ENCODE measurements at regions not wholly inside any gene's neighbourhood (a gene's known extent, or its start where the extent isn't known, plus 50 kb on each side); places are given as distances from the start of the nearest gene placed in this dataset.

DNA sequence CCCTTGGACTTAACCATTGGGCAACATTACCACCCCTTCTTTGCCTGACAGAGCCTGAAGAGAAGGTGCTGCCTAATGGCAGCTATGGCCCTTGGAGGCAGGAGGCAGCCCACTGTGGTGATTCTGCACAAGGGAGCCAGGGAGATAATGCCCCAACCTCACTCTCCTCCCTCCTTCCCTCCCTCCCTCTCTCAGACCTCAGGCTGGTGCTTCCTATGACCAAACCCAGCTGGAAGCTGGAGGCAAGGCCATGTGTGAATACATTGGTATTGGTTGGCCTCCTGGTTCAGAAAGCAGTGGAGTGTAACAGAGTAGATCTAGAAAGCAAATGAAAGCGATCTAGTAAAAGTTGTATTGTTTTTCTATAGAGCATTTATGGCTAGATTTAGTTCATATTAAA, 233.1 kb downstream of the CSNK2A3 start:
- ChIA-PET POLR2A (ENCODE audit: low non-redundant PET) (no interaction called here), CTCF (no interaction called here)
- H3K4me1 ChIP-seq (ENCODE audit: insufficient read depth, low read length, poor library complexity, severe bottlenecking): no peaks in the 10 kb centered on the region
- H3K27ac ChIP-seq (ENCODE audit: low read depth, low read length, poor library complexity, severe bottlenecking): no peak overlapping the region
- H3K27me3 ChIP-seq (replicated peaks; ENCODE audit: insufficient read depth, low read depth, low read length, poor library complexity): peaks cover 8% of the 10 kb centered on the region
- BruUV-seq (replicated peaks): no TSS peak
- TF ChIP-seq, protein P1, sequence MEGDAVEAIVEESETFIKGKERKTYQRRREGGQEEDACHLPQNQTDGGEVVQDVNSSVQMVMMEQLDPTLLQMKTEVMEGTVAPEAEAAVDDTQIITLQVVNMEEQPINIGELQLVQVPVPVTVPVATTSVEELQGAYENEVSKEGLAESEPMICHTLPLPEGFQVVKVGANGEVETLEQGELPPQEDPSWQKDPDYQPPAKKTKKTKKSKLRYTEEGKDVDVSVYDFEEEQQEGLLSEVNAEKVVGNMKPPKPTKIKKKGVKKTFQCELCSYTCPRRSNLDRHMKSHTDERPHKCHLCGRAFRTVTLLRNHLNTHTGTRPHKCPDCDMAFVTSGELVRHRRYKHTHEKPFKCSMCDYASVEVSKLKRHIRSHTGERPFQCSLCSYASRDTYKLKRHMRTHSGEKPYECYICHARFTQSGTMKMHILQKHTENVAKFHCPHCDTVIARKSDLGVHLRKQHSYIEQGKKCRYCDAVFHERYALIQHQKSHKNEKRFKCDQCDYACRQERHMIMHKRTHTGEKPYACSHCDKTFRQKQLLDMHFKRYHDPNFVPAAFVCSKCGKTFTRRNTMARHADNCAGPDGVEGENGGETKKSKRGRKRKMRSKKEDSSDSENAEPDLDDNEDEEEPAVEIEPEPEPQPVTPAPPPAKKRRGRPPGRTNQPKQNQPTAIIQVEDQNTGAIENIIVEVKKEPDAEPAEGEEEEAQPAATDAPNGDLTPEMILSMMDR (conservative IDR thresholded peaks at IDR 0.05; ENCODE audit: low read depth, low read length): no peak
- no peak for TF ChIP-seq EZH2 (IDR thresholded peaks at IDR 0.05; ENCODE audit: borderline replicate concordance, low read depth, low read length, poor library complexity, severe bottlenecking)
- DNase-seq (ENCODE audit: low spot score): no peak
- H3K9me3 ChIP-seq (ENCODE audit: low read depth, low read length, poor library complexity, severe bottlenecking): no peaks in the 10 kb centered on the region
- no peak overlapping the region for H3K4me3 ChIP-seq (ENCODE audit: low read depth, low read length, poor library complexity, severe bottlenecking)
- intact Hi-C loops (cut with micrococcal nuclease; ENCODE audit: unreplicated experiment): no loop called here
- no peaks in the 10 kb centered on the region for H3K36me3 ChIP-seq (ENCODE audit: insufficient read depth, low read length, poor library complexity, severe bottlenecking)

DNA sequence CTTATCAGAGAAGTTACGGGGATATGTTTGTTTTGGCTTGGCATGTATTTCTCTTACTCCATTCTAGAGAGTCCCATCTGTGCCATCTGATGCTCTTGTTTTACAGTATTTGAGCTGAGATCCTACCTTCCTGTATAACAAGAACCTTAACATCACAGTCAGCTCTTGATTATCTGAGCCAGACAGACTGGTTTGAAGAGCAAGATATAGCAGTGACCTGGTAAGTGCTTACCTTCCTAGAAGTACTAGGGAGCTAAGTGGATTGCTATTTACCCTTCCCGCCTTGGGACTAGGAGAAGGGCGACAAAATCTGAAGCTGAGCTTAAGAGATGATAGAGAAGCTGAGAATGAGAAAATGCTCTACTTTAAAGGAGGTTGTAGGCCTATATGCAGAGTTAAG, 235.3 kb downstream of the CSNK2A3 start:
- TF ChIP-seq, protein P1 (conservative IDR thresholded peaks at IDR 0.05; ENCODE audit: low read depth, low read length): no peak
- TF ChIP-seq EZH2 (IDR thresholded peaks at IDR 0.05; ENCODE audit: borderline replicate concordance, low read depth, low read length, poor library complexity, severe bottlenecking): no peak
- BruUV-seq (replicated peaks): no TSS peak
- CTCF ChIA-PET: no interaction called here
- POLR2A ChIA-PET (ENCODE audit: low non-redundant PET): no interaction called here
- Histone ChIP-seq H3K4me1 (ENCODE audit: insufficient read depth, low read length, poor library complexity, severe bottlenecking) (no peaks in the 10 kb centered on the region), H3K9me3 (ENCODE audit: low read depth, low read length, poor library complexity, severe bottlenecking) (no peaks in the 10 kb centered on the region), H3K36me3 (ENCODE audit: insufficient read depth, low read length, poor library complexity, severe bottlenecking) (no peaks in the 10 kb centered on the region), H3K4me3 (ENCODE audit: low read depth, low read length, poor library complexity, severe bottlenecking) (no peak overlapping the region), H3K27me3 (replicated peaks; ENCODE audit: insufficient read depth, low read depth, low read length, poor library complexity) (peaks cover 8% of the 10 kb centered on the region), H3K27ac (ENCODE audit: low read depth, low read length, poor library complexity, severe bottlenecking) (no peak overlapping the region)
- intact Hi-C loops (cut with micrococcal nuclease; ENCODE audit: unreplicated experiment): no loop called here
- no peak for DNase-seq (ENCODE audit: low spot score)

DNA sequence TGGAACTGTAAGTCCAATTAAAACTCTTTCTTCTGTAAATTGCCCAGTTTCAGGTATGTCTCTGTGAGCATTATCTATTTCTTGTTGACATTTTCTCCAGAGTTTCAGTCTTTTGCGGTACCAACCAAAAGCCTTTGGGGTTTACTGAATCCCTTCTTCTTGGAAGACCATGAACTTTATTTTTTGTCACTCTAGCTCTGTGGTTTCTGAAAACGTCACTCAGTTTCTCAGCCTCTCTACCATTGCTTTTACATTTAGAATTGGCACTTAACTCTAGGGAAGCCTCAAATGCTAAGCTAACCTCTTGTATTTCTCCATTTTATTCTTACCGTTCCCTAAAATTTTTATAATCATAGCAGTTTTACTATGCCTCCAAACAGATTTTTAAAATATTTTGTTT, 237.6 kb downstream of the CSNK2A3 start:
- ChIA-PET CTCF (no interaction called here), POLR2A (ENCODE audit: low non-redundant PET) (no interaction called here)
- BruUV-seq (replicated peaks): no TSS peak
- no peaks in the 10 kb centered on the region for H3K36me3 ChIP-seq (ENCODE audit: insufficient read depth, low read length, poor library complexity, severe bottlenecking)
- DNase-seq (ENCODE audit: low spot score): no peak
- no peak overlapping the region for H3K4me3 ChIP-seq (ENCODE audit: low read depth, low read length, poor library complexity, severe bottlenecking)
- TF ChIP-seq EZH2 (IDR thresholded peaks at IDR 0.05; ENCODE audit: borderline replicate concordance, low read depth, low read length, poor library complexity, severe bottlenecking): no peak
- TF ChIP-seq, protein P1 (conservative IDR thresholded peaks at IDR 0.05; ENCODE audit: low read depth, low read length): no peak
- no peaks in the 10 kb centered on the region for H3K9me3 ChIP-seq (ENCODE audit: low read depth, low read length, poor library complexity, severe bottlenecking)
- no peaks in the 10 kb centered on the region for H3K4me1 ChIP-seq (ENCODE audit: insufficient read depth, low read length, poor library complexity, severe bottlenecking)
- intact Hi-C loops (cut with micrococcal nuclease; ENCODE audit: unreplicated experiment): no loop called here
- H3K27me3 ChIP-seq (replicated peaks; ENCODE audit: insufficient read depth, low read depth, low read length, poor library complexity): peaks cover 11% of the 10 kb centered on the region
- H3K27ac ChIP-seq (ENCODE audit: low read depth, low read length, poor library complexity, severe bottlenecking): no peak overlapping the region

Data from A673 (cell line).